Upper lobe of right lung (tissue), 1 donor: ENCODE measurements at regions not wholly inside any gene's neighbourhood (a gene's known extent, or its start where the extent isn't known, plus 50 kb on each side); places are given as distances from the start of the nearest gene placed in this dataset.
"Not testable (repeated sequence)": the region's sequence is repeated elsewhere in the genome, so short reads cannot be mapped to it uniquely, and the experiment has no call there.

Experiments used
- ATAC-seq: fragments of 200-7000 bp; cut with Tn5 transposase; one replicate; pipeline ENCODE4 v1.9.1; 2020; ENCODE audit warnings: mild to moderate bottlenecking, moderate library complexity
- DNase-seq: peaks from one replicate; pipeline ENCODE4 v3.0.0-alpha.2; 2020
- H3K27ac ChIP-seq: fragments of 200-600 bp; one replicate; pipeline ENCODE4 v1.8.0; 2022
- H3K27me3 ChIP-seq: fragments of 200-600 bp; one replicate; pipeline ENCODE4 v1.8.0; 2022; ENCODE audit warnings: mild to moderate bottlenecking
- H3K36me3 ChIP-seq: fragments of 200-600 bp; one replicate; pipeline ENCODE4 v1.8.0; 2022
- H3K4me1 ChIP-seq: fragments of 200-600 bp; one replicate; pipeline ENCODE4 v1.8.0; 2022
- H3K4me3 ChIP-seq: fragments of 200-600 bp; one replicate; pipeline ENCODE4 v1.8.0; 2022; ENCODE audit warnings: mild to moderate bottlenecking
- H3K9me3 ChIP-seq: fragments of 200-600 bp; one replicate; pipeline ENCODE4 v1.8.0; 2022
- intact Hi-C: fragments of 100-400 bp; cut with DNase I; formaldehyde crosslinking; loops from one replicate; pipeline ENCODE4 v1.11.0; 2022
- TF ChIP-seq, protein P1 (sequence below): fragments of 200-600 bp; IDR thresholded peaks from one replicate; pipeline ENCODE4 v1.8.0; 2022; ENCODE audit warnings: antibody characterized with exemption
- donor health status: DM: no; HTN: yes; CAD: no; lungs with severe emphysema.

DNA sequence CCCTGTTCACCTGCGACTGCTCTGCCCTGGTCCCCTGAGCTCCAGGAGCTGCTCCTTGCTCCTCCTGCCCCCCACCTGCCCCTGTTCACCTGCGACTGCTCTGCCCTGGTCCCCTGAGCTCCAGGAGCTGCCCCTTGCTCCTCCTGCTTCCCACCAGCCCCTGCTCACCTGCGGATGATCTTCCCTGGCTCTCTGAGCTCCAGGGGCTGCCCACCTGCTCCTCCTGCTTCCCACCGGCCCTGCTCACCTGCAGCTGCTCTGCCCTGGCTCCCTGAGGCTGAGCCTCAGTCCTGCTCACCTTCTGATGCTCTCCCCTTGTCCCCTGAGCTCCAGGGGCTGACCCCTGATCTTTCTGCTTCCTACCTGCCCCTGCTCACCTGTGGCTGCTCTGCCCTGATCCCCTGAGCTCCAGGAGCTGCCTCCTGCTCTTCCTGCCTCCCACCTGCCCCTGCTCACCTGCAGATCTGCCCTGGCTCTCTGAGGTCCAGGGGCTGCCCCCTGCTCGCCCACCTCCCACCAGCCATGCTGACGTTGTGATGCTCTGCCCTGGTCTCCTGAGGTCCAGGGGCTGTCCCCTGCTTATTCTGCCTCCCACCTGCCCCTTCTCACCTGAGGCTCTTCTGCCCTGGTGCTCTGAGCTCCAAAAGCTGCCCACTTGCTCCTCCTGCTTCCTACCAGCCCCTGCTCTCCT is 219.2 kb downstream of the TMEM121 start:
- TF ChIP-seq, protein P1, sequence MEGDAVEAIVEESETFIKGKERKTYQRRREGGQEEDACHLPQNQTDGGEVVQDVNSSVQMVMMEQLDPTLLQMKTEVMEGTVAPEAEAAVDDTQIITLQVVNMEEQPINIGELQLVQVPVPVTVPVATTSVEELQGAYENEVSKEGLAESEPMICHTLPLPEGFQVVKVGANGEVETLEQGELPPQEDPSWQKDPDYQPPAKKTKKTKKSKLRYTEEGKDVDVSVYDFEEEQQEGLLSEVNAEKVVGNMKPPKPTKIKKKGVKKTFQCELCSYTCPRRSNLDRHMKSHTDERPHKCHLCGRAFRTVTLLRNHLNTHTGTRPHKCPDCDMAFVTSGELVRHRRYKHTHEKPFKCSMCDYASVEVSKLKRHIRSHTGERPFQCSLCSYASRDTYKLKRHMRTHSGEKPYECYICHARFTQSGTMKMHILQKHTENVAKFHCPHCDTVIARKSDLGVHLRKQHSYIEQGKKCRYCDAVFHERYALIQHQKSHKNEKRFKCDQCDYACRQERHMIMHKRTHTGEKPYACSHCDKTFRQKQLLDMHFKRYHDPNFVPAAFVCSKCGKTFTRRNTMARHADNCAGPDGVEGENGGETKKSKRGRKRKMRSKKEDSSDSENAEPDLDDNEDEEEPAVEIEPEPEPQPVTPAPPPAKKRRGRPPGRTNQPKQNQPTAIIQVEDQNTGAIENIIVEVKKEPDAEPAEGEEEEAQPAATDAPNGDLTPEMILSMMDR = no peak
- no peak overlapping the region for H3K4me3 ChIP-seq
- ATAC-seq = no peak
- H3K27ac ChIP-seq = no peak overlapping the region
- no peaks in the 10 kb centered on the region for H3K4me1 ChIP-seq
- H3K36me3 ChIP-seq = no peaks in the 10 kb centered on the region
- H3K9me3 ChIP-seq = no peaks in the 10 kb centered on the region
- no peak for DNase-seq
- H3K27me3 ChIP-seq = no peaks in the 10 kb centered on the region
- intact Hi-C loops = no loop called here

DNA sequence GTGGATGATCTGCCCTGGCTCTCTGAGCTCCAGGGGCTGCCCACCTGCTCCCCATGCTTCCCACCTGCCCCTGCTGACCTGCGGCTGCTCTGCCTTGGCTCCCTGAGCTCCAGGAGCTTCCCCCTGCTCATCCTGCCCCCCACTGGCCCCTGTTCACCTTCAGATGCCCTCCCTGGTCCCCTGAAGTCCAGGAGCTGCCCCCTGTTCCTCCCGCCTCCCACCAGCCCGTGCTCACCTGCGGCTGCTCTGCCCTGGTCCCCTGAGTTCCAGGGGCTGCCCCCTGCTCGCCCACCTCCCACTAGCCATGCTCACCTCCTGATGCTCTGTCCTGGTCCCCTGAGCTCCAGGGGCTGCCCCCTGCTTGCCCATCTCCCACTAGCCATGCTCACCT is 219.7 kb downstream of the TMEM121 start:
- TF ChIP-seq, protein P1 = no peak
- Histone ChIP-seq H3K27me3 (no peaks in the 10 kb centered on the region), H3K4me1 (no peaks in the 10 kb centered on the region), H3K4me3 (no peak overlapping the region), H3K9me3 (no peaks in the 10 kb centered on the region), H3K27ac (no peak overlapping the region), H3K36me3 (no peaks in the 10 kb centered on the region)
- intact Hi-C loops = no loop called here
- no peak for ATAC-seq
- peak; percentile 33 for DNase-seq

DNA sequence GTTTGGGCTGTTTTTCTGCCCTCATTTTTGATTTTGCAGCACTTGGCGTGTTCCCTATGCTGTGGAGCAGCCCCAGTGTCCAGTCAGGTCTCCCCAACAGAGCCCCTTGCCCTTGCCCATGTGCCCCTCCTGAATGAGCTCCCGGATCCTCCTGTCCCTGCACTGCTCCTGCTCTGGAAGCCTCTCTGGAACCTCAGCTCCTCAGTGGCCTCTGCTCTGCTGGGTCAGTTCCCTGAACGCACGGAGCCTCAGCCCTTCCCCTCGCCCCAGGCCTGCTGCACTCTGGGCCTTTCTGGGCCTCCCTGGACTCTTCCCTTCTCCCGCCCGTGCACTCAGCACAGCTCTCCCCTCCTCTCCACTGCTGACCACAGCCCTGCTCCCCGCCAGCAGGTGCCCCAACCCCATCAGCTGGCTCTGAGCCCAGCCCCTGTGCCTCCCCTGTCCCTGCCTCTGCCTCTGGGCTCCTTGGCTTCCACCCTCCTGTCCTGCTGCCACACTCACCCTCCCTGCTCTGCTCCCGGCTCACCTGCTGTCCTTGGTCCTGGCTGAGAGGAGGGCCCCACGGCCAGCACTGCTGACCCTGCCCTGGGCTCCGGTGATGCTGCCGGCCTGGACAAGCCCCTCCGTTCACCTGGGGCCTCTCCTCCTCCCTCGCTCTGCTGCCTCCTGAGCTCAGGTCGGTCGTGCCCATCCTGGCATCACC is 220.6 kb downstream of the TMEM121 start:
- H3K36me3 ChIP-seq = not testable (repeated sequence)
- peak; percentile 54 for DNase-seq

DNA sequence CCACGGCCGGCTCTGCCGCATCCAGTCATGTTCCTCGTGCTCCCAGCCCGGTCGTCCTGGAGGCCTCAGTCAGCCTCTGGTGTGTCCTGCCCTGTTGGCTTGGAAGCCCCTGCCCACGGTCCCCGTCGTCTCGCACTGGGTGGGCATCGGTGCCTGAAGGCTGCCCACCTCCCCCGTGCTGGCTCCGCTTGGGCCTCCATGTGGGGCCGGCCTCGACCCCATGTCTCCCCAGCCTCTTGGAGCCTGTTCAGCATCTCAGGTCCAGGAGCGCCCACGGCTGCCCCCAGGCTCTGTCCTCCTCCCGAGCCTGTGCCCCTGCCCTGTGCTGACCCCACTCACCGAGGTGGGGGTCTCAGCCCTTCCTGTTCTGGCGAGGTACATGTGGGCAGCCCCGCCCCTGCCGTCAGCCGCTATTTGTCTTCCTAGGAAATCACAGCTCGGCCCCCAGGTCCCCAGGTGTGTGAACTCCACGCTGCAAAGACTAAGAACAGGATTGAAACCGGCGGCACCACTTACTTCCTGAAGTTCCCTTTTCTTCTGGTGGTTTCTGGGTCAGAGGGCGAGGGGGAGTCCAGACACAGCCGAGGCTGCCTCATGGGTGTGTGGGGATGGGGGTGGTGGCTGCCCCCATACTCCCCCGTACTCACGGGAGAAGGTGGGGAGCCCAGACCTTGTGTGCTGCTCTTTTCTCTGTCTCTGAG is 221.3 kb downstream of the TMEM121 start:
- H3K27ac ChIP-seq, H3K9me3 ChIP-seq, H3K4me3 ChIP-seq, intact Hi-C loops, H3K27me3 ChIP-seq, H3K4me1 ChIP-seq, H3K36me3 ChIP-seq: not testable (repeated sequence)
- ATAC-seq (peak; percentile 9), DNase-seq (peak; percentile 41)

More for the DNA sequence above, 220.6 kb downstream of the TMEM121 start:
- H3K27me3 ChIP-seq, intact Hi-C loops, H3K27ac ChIP-seq, H3K4me1 ChIP-seq, H3K4me3 ChIP-seq, H3K9me3 ChIP-seq: not testable (repeated sequence)
- peak; percentile 31 for ATAC-seq

DNA sequence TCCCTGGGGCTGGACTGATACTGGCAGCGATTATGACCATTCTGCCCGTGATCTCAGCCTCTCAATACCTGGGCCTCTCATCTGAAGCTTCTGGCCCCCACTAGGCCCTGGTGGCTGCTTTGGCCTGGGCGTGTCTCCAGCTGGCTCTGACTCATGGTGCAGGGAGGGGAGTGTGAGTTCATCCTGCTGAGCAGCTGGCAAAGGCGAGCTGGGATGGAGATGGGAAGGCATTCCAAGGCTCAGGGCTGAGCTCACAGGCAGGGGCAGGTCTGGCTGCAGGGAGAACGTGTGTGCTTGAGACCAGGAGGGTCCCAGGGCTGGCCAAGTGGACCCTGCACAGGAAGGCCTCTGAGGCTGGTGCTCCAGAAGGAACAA is 221.8 kb downstream of the TMEM121 start:
- Histone ChIP-seq H3K27ac (no peak overlapping the region), H3K36me3 (no peaks in the 10 kb centered on the region), H3K27me3 (no peaks in the 10 kb centered on the region), H3K4me1 (no peaks in the 10 kb centered on the region), H3K9me3 (no peaks in the 10 kb centered on the region), H3K4me3 (no peak overlapping the region)
- ATAC-seq = no peak
- TF ChIP-seq, protein P1 = no peak
- peak; percentile 62 for DNase-seq
- intact Hi-C loops = no loop called here

DNA sequence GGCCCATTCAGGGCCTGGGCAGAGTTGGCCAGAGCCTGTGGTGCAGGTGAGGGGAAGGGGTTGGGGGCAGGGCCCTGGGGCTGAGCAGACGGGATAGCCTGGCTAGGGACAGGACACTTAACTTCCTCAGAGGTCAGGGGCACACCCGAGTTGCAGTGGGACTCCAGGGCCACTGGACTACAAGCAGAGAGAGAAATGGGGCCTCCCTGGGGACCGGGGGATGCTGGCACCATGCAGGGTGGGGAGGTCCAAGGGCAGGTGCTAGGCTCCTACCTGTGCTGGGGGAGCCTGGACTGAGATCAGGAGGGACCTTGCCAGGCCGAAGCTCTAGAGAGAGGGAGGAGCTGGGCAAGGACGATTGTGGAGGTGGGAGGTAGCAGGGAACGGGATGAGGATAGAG is 222.3 kb downstream of the TMEM121 start:
- ATAC-seq, H3K4me3 ChIP-seq, intact Hi-C loops, H3K9me3 ChIP-seq, H3K27me3 ChIP-seq, H3K36me3 ChIP-seq, H3K27ac ChIP-seq, H3K4me1 ChIP-seq: not testable (repeated sequence)
- DNase-seq = peak; percentile 44

DNA sequence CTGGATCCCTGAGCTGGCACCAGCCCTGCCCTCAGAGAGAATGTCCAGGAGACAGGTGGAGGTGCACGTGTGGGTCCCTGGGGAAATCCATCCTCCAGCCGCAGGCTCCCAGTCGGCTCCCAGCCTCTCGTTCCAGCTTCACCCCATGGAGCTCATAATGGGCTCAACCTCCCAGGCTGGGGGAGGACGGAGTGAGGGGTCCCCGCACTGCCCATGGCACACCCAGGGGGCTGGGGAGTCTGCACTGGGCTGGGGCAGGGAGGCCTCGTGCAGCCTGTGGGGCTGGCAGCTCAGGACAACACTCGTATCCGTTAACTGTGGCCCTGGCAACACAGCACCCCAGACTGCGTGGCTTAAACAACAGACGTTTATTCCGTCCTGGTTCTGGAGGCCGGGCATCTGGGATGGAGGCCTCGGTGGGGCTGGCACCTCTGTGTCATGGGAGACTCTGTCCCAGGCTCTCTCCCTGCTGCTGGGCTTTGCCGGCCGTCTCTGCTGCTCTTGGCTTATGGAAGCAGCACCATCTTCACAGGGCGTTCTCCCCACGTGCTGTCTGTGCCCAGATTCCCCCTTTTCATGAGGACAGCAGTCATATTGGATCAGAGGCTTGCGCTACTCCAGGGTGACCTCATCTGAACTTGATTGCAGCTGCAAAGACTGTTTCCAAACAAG is 223.6 kb downstream of the TMEM121 start:
- H3K27ac ChIP-seq, H3K9me3 ChIP-seq, ATAC-seq, intact Hi-C loops, H3K4me1 ChIP-seq, H3K27me3 ChIP-seq, H3K36me3 ChIP-seq, H3K4me3 ChIP-seq: not testable (repeated sequence)
- DNase-seq = peak; percentile 51

DNA sequence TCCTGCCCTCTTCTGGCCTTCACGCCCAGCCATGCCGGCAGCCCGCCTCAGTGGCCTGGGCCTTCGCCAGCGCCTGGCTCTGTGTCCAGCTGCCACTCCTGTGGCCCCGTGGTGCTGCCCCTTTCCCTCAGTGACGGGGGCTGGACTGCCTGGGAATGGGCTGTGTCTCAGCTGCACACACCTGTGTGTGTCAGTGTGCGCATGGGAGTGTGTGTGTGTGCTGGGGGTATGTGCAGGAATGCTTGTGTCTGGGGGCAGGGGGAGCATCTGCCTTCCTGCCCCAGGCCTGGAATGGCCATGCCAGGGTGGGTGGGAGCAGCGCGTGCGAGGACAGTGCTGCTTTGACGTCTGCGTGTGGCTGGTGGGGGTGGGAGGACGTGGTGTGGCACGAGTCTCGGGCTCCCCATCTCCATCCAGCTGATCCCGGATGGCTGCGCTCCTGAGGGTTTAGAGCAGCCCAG is 224.9 kb downstream of the TMEM121 start:
- H3K9me3 ChIP-seq, intact Hi-C loops, H3K4me1 ChIP-seq, H3K27me3 ChIP-seq, H3K36me3 ChIP-seq, H3K4me3 ChIP-seq, H3K27ac ChIP-seq: not testable (repeated sequence)
- ATAC-seq (peak; percentile 37), DNase-seq (peak; percentile 45)

DNA sequence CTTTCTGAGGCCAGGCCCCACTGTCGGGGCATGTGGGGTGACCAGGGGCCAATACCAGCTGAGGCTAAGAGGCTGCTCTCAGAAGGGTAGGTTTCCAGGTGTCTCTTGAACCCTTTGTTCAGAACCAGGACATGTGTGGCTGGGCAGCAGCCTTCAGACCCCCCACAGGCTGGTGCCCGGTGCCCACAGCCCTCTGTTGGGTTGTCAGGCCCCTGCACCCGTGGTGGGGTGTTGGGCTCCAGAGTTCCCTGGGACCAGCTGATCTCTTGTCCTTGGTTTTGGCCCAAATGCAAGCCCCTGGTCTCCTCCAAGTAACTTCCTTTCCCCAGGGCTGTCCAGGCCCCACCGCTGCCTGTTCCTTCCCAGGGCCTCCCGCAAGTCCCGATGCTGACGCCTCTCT is 226.0 kb downstream of the TMEM121 start:
- H3K27ac ChIP-seq, H3K4me1 ChIP-seq, H3K36me3 ChIP-seq, H3K9me3 ChIP-seq, H3K27me3 ChIP-seq, ATAC-seq, intact Hi-C loops, DNase-seq, H3K4me3 ChIP-seq: not testable (repeated sequence)
